ENCODE measurements at regions not wholly inside any gene's neighbourhood (a gene's known extent, or its start where the extent isn't known, plus 50 kb on each side); places are given as distances from the start of the nearest gene placed in this dataset.

DNA sequence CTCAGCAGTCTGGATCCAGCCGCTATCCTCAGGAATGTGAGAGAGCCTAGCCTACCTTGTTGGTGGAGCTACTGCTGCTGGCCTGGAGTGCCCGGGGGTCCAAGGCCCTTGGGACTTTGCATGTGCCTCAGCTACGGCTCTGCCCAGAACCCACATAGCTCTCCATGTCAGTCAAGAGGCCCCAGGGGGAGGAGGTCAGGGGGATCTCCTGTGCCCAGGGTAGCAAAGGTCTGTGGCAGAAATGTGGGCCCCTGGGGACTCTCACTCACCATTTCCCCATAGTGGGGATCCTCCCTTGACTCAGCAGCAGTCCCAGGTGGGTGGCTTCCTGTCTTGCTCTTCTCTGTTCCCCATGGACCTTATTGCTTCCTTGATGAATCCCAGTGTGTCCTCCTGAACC, 342.7 kb upstream of the CHAC2 start:
- TF ChIP-seq, protein P1, sequence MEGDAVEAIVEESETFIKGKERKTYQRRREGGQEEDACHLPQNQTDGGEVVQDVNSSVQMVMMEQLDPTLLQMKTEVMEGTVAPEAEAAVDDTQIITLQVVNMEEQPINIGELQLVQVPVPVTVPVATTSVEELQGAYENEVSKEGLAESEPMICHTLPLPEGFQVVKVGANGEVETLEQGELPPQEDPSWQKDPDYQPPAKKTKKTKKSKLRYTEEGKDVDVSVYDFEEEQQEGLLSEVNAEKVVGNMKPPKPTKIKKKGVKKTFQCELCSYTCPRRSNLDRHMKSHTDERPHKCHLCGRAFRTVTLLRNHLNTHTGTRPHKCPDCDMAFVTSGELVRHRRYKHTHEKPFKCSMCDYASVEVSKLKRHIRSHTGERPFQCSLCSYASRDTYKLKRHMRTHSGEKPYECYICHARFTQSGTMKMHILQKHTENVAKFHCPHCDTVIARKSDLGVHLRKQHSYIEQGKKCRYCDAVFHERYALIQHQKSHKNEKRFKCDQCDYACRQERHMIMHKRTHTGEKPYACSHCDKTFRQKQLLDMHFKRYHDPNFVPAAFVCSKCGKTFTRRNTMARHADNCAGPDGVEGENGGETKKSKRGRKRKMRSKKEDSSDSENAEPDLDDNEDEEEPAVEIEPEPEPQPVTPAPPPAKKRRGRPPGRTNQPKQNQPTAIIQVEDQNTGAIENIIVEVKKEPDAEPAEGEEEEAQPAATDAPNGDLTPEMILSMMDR (conservative IDR thresholded peaks at IDR 0.05; ENCODE audit: low read depth, low read length), result no peak
- TF ChIP-seq EZH2 (IDR thresholded peaks at IDR 0.05; ENCODE audit: borderline replicate concordance, low read depth, low read length, poor library complexity, severe bottlenecking), result no peak
